NCI-H526 (cell line): ENCODE measurements at regions not wholly inside any gene's neighbourhood (a gene's known extent, or its start where the extent isn't known, plus 50 kb on each side); places are given as distances from the start of the nearest gene placed in this dataset.

Experiments
- DNase-seq, 2 experiments: peaks; one replicate each; lab custom pipeline; 2025; lab: John Stamatoyannopoulos, UW

DNA sequence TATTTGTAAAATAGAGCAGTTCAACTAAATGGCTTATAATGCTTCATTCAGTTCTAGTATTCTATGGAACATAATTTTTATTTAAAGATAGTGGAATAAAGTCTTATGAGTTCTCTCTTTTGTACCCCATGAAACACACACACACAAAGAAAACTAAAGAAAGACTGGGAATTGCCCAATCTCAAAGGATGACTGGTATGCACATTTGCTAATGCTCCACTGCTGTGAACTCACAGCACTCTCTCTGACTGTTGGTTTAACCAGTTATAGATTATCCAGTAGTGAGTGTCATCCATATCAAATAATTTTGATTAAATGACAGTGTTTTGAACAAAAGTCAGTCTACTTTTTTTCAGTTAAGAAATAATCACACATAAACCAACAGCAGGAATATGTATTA lies 1082.4 kb upstream of the B3GALT2 start:
- no peak for DNase-seq

- no peak for DNase-seq
These were observed 1080.6 kb upstream of the B3GALT2 start for GRCh38 chr1:194267021-194267420.

- DNase-seq = no peak
These were observed 1069.6 kb upstream of the B3GALT2 start for GRCh38 chr1:194256010-194256409.

- DNase-seq = no peak
These were observed 1065.8 kb upstream of the B3GALT2 start for GRCh38 chr1:194252199-194252598.

- no peak for DNase-seq
These were observed 1054.8 kb upstream of the B3GALT2 start for GRCh38 chr1:194241215-194241614.

DNA sequence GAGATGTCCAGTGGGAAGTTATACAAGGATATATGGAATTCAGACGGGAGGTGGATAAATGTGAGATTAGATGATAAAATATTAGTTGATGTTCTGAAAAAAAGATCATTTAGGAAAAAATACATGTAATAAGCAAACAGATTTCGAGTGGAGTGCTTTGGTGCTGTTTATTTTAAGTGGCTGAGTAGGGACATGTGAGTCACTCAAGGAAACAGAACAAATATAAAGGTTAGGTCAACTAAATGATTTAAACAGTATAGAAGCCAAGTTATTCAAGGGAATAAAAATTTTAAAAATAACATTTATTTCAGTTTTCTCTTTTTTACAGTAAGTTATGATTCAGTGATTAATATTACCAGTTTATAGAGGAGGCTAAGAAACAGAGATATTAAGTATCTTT lies 1046.7 kb upstream of the B3GALT2 start:
- DNase-seq = no peak

- DNase-seq = no peak
These were observed 1044.1 kb upstream of the B3GALT2 start for GRCh38 chr1:194230351-194231144.

- no peak for DNase-seq
These were observed 1042.0 kb upstream of the B3GALT2 start for GRCh38 chr1:194228427-194228826.

DNA sequence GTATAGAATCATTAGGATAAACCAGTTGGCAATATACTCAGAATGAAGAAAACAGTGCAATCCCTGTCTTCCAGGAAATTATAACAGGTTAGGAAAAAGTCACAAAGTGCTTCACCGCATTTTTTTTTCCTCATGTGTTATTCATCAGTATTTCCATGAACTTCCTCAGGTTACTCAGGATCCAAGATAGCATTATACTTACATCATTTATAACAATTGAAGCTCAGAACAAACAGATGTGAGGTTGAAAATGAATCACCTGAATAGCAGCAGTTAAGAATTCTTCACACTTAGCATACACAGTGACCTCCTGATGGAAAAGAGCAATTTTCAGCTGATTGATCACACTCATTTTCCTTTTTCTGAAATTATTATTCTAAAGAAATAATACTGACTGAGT lies 1040.7 kb upstream of the B3GALT2 start:
- DNase-seq = no peak

DNA sequence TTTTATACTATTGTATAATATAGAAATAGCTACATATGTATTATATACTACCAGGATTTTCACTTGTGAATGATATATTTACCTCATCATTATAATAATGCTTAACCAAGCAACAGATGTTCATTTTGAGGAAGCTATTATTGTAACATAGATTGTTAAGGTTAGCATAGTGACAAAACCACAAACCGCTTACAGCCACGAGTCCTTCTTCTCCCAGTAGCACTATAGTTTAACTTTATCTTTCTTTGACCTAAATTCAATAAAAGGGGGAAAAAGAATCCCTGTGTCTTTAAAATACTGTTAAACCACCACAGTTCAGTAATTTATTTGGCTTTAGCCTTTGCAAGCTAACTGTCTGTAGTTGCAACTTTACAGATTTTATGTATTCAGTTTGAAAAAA lies 1039.4 kb upstream of the B3GALT2 start:
- no peak for DNase-seq

- no peak for DNase-seq
These were observed 1037.2 kb upstream of the B3GALT2 start for GRCh38 chr1:194223596-194223995.

DNA sequence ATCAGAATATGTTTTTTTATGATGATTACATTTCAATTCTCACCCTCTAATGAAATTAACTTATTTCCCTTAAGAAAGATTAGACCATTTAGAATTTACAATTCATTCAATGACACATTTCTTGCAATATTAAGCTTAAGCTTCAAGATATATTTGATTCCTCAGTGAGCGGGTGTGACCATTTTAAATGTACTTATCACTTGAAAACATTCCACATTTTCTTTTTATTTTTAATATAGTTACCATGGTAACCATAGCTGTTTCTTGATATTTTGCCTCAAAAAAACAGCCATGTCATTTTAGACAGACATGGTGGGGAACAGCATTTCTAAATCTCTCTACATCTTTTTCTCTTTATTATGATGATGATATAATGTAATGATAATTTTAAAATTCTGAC lies 1029.0 kb upstream of the B3GALT2 start:
- DNase-seq = no peak

- no peak for DNase-seq
These were observed 1028.3 kb upstream of the B3GALT2 start for GRCh38 chr1:194214735-194215134.

- no peak for DNase-seq
These were observed 1023.5 kb upstream of the B3GALT2 start for GRCh38 chr1:194209920-194210319.

DNA sequence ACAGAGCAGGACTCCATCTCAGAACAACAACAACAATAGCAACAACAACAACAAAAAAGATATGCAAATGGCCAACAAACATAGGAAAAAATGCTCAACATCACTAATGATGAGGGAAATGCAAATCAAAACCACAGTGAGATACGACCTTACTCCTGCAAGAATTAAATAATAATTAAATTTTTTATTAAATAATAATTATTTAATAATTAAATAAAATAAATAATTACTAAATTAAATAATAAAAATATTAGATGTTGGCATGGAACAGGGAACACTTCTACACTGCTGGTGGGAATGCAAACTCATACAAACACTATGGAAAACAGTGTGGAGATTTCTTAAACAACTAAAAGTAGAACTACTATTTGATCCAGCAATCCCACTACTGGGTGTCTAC lies 1022.3 kb upstream of the B3GALT2 start:
- no peak for DNase-seq

- DNase-seq = no peak
These were observed 1010.1 kb upstream of the B3GALT2 start for GRCh38 chr1:194196562-194196961.

- DNase-seq = no peak
These were observed 1008.3 kb upstream of the B3GALT2 start for GRCh38 chr1:194194724-194195123.

DNA sequence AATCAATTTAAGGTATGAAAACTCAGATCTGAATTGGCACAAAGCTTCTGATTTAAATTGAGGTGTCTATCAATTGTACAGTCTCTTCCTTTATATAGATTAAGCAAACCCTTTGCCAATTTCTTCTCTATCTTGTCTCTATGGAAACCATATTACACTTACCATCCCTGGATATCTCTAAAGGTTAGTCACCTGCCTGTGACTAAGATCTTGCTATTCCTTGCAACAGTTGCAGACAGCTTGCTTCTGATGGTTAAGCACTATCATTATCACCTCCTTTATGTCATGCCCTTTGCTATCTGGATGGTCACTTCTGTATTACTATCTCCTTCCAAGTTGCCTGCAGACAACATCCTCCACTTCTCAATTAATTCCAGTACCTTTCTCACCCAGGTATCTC lies 998.6 kb upstream of the B3GALT2 start:
- no peak for DNase-seq

- no peak for DNase-seq
These were observed 998.0 kb upstream of the B3GALT2 start for GRCh38 chr1:194184425-194184824.

DNA sequence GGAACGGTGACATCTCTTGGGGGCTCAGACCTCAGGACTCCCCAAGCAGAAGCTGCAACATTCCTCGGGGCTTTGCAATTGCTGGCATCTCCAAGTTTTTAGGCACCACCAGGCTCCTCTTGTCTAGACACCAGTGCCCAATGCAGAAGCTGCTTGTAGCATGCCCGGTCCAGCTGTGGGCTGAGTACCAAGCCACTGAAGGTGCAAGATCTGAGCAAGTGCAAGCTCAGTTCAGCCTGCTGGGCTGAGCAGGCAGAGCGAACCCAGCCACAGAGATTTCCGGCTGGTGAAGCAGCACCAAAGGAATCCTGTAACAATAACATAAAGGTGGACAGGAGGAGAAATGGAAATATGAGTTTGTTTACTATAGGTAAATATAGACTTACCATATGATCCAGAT lies 995.4 kb upstream of the B3GALT2 start:
- no peak for DNase-seq

GRCh38 chr1:194176212-194176611 lies 989.8 kb upstream of the B3GALT2 start:
- DNase-seq = no peak

- DNase-seq = no peak
These were observed 988.8 kb upstream of the B3GALT2 start for GRCh38 chr1:194175251-194175650.

GRCh38 chr1:194174528-194174927 lies 988.1 kb upstream of the B3GALT2 start:
- DNase-seq = no peak

- DNase-seq = no peak
These were observed 985.2 kb upstream of the B3GALT2 start for GRCh38 chr1:194171596-194171995.
